Ovary (tissue), 7 donors: ENCODE measurements at regions not wholly inside any gene's neighbourhood (a gene's known extent, or its start where the extent isn't known, plus 50 kb on each side); places are given as distances from the start of the nearest gene placed in this dataset.

ENCODE experiments used
- DNase-seq, 5 donors: peaks; one replicate each; pipeline ENCODE4 v3.0.0-alpha.2; 2019 to 2020
- H3K27ac ChIP-seq, 2 donors: fragments of 200-600 bp; one replicate each; pipeline versions ENCODE4 v1.5.1 to v1.8.0; 2019 to 2022
- H3K27me3 ChIP-seq: fragments of 200-600 bp; one replicate; pipeline ENCODE4 v1.8.0; 2022
- H3K36me3 ChIP-seq: fragments of 200-600 bp; sonication (generic); one replicate; pipeline ENCODE4 v1.5.1; 2019
- H3K4me1 ChIP-seq: one replicate; pipeline ENCODE4 v1.8.1; 2013; ENCODE audit warnings: mild to moderate bottlenecking, moderate library complexity; ENCODE audit not compliant: insufficient read depth
- H3K4me3 ChIP-seq: fragments of 200-600 bp; sonication (generic); one replicate; pipeline ENCODE4 v1.5.1; 2017
- H3K9me3 ChIP-seq, 2 donors: fragments of 200-600 bp in 1 of 2; sonication (generic) in 1 of 2; one replicate each; pipeline versions ENCODE4 v1.5.1 to v1.8.1; 2013 to 2019; ENCODE audit warnings: mild to moderate bottlenecking in 1 of 2, moderate library complexity in 1 of 2
- EP300 ChIP-seq: sonication (generic); formaldehyde crosslinking; IDR thresholded peaks from one replicate; pipeline ENCODE4 v1.6.1; 2017; ENCODE audit warnings: antibody characterized with exemption
- POLR2A ChIP-seq: fragments of 450-650 bp; IDR thresholded peaks from one replicate; pipeline ENCODE4 v1.6.1; 2017; ENCODE audit warnings: antibody characterized with exemption, mild to moderate bottlenecking, moderate library complexity
- WGBS, 3 donors: extraction: QIAGEN DNeasy Blood & Tissue Kit in 1 of 3; methylation state at CpG; one replicate each; pipeline versions ENCODE4 v1.1.5 to v1.1.7; 2013 to 2017; 5-methylcytosine and 5-hydroxymethylcytosine counted together
- intact Hi-C, 4 donors: fragments of 100-400 bp; cut with DNase I; formaldehyde crosslinking; loops; one replicate each; pipeline versions ENCODE4 v1.11.0 to v1.15.1; 2022 to 2023
- TF ChIP-seq, protein P1 (sequence below), 3 donors: fragments of 450-650 bp in 2 of 3; fragments of 200-600 bp in 1 of 3; IDR thresholded peaks; one replicate each; pipeline versions ENCODE4 v1.5.1 to v1.8.0; 2016 to 2022; ENCODE audit warnings: antibody characterized with exemption in 3 of 3, mild to moderate bottlenecking in 1 of 3
- donor health status: DM: no; HTN: no; CAD: no; lungs with moderate emphysema.
- donor health status: DM: no; HTN: no; CAD: no.
- donor health status: Bipolar disorder and iron deficiency.
- donor health status: DM: no; HTN: no; CAD: no.
- donor health status: DM: yes; HTN: yes; CAD: no.

GRCh38 chr9:81824802-81825730, 103.2 kb upstream of the SPATA31D4 start:
- Histone ChIP-seq H3K27me3 (no peaks in the 10 kb centered on the region), H3K4me3 (no peak overlapping the region), H3K4me1 (peaks cover 7% of the 10 kb centered on the region), H3K36me3 (no peaks in the 10 kb centered on the region), H3K9me3 (no peaks in the 10 kb centered on the region), H3K27ac (no peak overlapping the region)
- DNase-seq, result no peak
- TF ChIP-seq EP300, result no peak
- TF ChIP-seq POLR2A, result no peak
- TF ChIP-seq, protein P1, sequence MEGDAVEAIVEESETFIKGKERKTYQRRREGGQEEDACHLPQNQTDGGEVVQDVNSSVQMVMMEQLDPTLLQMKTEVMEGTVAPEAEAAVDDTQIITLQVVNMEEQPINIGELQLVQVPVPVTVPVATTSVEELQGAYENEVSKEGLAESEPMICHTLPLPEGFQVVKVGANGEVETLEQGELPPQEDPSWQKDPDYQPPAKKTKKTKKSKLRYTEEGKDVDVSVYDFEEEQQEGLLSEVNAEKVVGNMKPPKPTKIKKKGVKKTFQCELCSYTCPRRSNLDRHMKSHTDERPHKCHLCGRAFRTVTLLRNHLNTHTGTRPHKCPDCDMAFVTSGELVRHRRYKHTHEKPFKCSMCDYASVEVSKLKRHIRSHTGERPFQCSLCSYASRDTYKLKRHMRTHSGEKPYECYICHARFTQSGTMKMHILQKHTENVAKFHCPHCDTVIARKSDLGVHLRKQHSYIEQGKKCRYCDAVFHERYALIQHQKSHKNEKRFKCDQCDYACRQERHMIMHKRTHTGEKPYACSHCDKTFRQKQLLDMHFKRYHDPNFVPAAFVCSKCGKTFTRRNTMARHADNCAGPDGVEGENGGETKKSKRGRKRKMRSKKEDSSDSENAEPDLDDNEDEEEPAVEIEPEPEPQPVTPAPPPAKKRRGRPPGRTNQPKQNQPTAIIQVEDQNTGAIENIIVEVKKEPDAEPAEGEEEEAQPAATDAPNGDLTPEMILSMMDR (IDR thresholded peaks at IDR 0.05), result no peak
- intact Hi-C loops, result no loop called here
- WGBS, 3 donors, result 95 to 97% (median 96%) methylated on average over 8 of the region's 8 CpGs

- Histone ChIP-seq H3K4me1 (peaks cover 5% of the 10 kb centered on the region), H3K27ac (no peak overlapping the region), H3K4me3 (no peak overlapping the region), H3K9me3 (no peaks in the 10 kb centered on the region), H3K27me3 (no peaks in the 10 kb centered on the region), H3K36me3 (no peaks in the 10 kb centered on the region)
- DNase-seq, result no peak
- WGBS, 3 donors, result 88 to 91% (median 89%) methylated on average over 3 of the region's 3 CpGs
- TF ChIP-seq, protein P1 (IDR thresholded peaks at IDR 0.05), result no peak
- TF ChIP-seq POLR2A (no peak), EP300 (no peak)
- intact Hi-C loops, result no loop called here
Measured at GRCh38 chr9:81825846-81826516, 102.2 kb upstream of the SPATA31D4 start.

DNA sequence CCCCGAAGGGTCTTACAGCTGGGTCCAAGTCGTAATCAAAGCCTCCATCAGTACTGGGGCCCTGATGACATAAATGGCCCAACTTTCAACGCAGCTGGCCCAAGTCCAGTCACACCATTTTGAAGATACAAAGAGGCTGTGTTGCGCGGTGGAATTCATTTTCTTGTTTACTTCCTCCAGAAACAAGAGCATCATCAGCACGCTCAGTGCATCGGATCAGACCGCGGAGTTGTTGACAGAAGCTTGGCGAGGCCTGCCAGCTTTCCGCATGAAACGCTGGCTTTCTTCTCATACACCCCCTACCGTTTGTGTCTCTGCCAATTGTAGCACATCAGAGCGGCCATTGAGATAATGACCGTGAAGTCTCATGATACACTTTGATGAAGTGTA, 101.7 kb upstream of the SPATA31D4 start:
- TF ChIP-seq EP300, result no peak
- TF ChIP-seq, protein P1 (IDR thresholded peaks at IDR 0.05), result no peak
- TF ChIP-seq POLR2A, result no peak
- Histone ChIP-seq H3K27ac (no peak overlapping the region), H3K36me3 (no peaks in the 10 kb centered on the region), H3K4me1 (peaks cover 6% of the 10 kb centered on the region), H3K9me3 (no peaks in the 10 kb centered on the region), H3K4me3 (no peak overlapping the region), H3K27me3 (no peaks in the 10 kb centered on the region)
- WGBS, 3 donors, result 90 to 94% (median 93%) methylated on average over 15 of the region's 15 CpGs
- intact Hi-C loops, result no loop called here
- DNase-seq, result no peak

DNA sequence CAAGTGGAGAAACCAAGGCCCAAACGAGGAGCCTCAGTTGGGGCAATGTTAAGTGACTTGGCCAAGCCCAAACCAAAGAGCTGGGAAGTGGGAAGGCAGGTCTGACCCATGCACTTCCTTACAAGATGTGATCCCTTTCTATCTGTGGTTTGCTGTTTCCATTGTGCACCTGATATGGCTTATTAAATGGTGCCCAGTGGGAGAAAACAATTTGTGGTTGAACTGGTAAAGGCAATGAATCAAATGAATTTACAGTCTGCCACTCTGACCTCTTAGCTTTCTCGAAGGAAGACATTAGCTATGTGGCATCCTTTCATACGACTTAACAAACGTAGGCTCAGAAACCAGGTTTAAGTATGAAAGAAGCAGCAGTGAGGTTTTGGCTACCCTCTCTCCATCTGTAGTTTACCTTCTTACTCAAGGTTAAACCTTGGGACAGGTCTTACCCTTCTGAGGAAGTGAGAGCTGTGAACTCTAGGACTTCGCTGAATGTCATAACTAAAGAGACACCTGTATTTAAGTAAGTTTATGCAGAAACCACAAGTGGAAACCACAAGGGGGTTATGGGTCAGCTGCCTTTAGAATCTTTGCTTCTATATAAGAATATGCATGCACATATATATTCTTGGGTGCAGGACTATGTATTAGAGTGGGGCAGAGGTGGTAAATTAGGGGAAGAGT, 100.5 kb upstream of the SPATA31D4 start:
- intact Hi-C loops, result no loop called here
- Histone ChIP-seq H3K4me3 (no peak overlapping the region), H3K27ac (no peak overlapping the region), H3K36me3 (no peaks in the 10 kb centered on the region), H3K27me3 (no peaks in the 10 kb centered on the region), H3K4me1 (peaks cover 8% of the 10 kb centered on the region), H3K9me3 (no peaks in the 10 kb centered on the region)
- no peak for DNase-seq
- 89 to 91% (median 90%) methylated on average over 5 of the region's 5 CpGs for WGBS, 3 donors
- TF ChIP-seq POLR2A, result no peak
- TF ChIP-seq, protein P1 (IDR thresholded peaks at IDR 0.05), result no peak
- no peak for TF ChIP-seq EP300
